GM12873 (cell line): ENCODE measurements at regions not wholly inside any gene's neighbourhood (a gene's known extent, or its start where the extent isn't known, plus 50 kb on each side); places are given as distances from the start of the nearest gene placed in this dataset.

Experiments
- TF ChIP-seq, protein P1 (sequence below): IDR thresholded peaks from 2 replicates; pipeline ENCODE4 v1.5.1; 2012; ENCODE audit warnings: low read depth, mild to moderate bottlenecking, moderate library complexity, low read length, control low read depth; ENCODE audit not compliant: insufficient read depth; ENCODE audit errors: missing control alignments

DNA sequence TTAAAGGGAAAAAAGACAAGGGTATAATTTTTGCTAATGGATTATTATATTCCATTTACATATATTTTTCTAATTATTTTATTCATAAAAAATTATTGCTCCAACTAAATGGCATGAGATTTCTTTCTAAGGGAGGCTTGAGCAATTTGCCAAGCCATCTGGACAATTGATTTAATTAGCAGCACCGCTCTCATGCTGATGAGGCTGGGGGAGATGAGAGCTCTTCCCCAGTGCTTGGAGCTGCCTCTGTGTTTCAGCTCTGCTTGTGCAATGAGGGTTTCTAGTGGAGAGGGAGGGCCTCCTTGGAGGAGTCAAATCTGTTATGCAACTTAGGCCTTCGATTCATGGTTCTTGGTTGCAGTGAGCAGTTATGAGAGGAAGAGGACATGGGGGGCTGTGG lies 574.3 kb downstream of the TCERG1L start:
- TF ChIP-seq, protein P1, sequence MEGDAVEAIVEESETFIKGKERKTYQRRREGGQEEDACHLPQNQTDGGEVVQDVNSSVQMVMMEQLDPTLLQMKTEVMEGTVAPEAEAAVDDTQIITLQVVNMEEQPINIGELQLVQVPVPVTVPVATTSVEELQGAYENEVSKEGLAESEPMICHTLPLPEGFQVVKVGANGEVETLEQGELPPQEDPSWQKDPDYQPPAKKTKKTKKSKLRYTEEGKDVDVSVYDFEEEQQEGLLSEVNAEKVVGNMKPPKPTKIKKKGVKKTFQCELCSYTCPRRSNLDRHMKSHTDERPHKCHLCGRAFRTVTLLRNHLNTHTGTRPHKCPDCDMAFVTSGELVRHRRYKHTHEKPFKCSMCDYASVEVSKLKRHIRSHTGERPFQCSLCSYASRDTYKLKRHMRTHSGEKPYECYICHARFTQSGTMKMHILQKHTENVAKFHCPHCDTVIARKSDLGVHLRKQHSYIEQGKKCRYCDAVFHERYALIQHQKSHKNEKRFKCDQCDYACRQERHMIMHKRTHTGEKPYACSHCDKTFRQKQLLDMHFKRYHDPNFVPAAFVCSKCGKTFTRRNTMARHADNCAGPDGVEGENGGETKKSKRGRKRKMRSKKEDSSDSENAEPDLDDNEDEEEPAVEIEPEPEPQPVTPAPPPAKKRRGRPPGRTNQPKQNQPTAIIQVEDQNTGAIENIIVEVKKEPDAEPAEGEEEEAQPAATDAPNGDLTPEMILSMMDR, result no peak

- TF ChIP-seq, protein P1, result no peak
Measured at GRCh38 chr10:130737621-130738020, 573.9 kb downstream of the TCERG1L start.

GRCh38 chr10:130739016-130739756 lies 572.3 kb downstream of the TCERG1L start:
- TF ChIP-seq, protein P1, result no peak

GRCh38 chr10:130739757-130740145 lies 571.8 kb downstream of the TCERG1L start:
- TF ChIP-seq, protein P1, result no peak

- TF ChIP-seq, protein P1, result no peak
Measured at GRCh38 chr10:130740166-130740565, 571.4 kb downstream of the TCERG1L start.

DNA sequence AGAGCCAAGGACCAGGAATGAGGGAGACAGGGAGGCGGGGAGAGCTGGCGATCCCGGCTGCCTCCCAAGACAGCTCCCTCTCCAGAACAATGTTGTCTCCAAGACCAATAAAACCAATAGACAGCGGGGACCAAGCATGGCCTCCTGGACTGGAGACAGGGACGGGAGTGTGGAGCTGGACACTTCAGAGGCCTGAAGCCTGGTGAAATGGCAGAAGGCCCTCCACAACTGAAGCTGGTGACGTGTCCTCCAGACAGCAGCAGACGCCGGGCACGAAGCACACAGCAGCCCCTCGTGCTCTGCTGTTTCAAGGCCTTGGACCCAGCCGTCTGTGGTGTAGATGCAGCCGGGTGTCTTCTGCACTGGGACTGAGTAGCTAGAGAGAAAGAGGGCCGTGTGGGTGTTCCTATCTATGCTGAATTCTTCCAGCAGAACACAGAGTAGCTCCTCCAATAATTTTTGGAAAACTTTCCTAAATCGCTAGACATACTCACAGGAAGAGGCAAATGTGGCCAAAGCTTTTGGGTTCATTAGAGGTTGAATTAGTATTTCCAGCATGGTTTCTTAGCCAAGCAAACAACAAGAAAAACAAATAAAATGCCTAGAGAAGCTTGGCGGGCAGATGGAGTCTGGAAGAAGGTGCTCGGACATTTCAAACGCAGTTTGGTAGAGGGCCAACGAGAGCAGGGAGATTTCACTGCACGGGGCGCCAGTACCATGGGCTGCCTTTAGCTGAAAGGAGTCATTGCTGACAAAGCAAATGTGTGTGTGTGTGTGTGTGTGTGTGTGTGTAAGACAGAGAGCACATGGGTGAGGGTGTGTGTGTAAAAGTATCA lies 570.4 kb downstream of the TCERG1L start:
- TF ChIP-seq, protein P1, result no peak
